ENCODE measurements at regions not wholly inside any gene's neighbourhood (a gene's known extent, or its start where the extent isn't known, plus 50 kb on each side); places are given as distances from the start of the nearest gene placed in this dataset.

- peak; percentile 48 to 54 for DNase-seq
These were observed 310.0 kb downstream of the SEC14L1 start for GRCh38 chr17:77450742-77451244.

- DNase-seq = peak; percentile 86 to 94
These were observed 310.6 kb downstream of the SEC14L1 start for GRCh38 chr17:77451245-77451893.

- peak; percentile 58 to 88 for DNase-seq
These were observed 311.4 kb downstream of the SEC14L1 start for GRCh38 chr17:77451894-77452852.

- DNase-seq = no peak
These were observed 313.0 kb downstream of the SEC14L1 start for GRCh38 chr17:77453613-77454241.

GRCh38 chr17:77454242-77455095 is 313.7 kb downstream of the SEC14L1 start:
- peak in 1 of 2 experiments; percentile 74 for DNase-seq

GRCh38 chr17:77455111-77455890 is 314.5 kb downstream of the SEC14L1 start:
- no peak for DNase-seq

- no peak for DNase-seq
These were observed 315.1 kb downstream of the SEC14L1 start for GRCh38 chr17:77455891-77456260.

GRCh38 chr17:77456271-77456950 is 315.6 kb downstream of the SEC14L1 start:
- DNase-seq = no peak

GRCh38 chr17:77456951-77457548 is 316.3 kb downstream of the SEC14L1 start:
- no peak for DNase-seq

GRCh38 chr17:77457572-77458201 is 316.9 kb downstream of the SEC14L1 start:
- no peak for DNase-seq

GRCh38 chr17:77458202-77459017 is 317.6 kb downstream of the SEC14L1 start:
- DNase-seq = no peak

- no peak for DNase-seq
These were observed 318.4 kb downstream of the SEC14L1 start for GRCh38 chr17:77459018-77459755.

- DNase-seq = no peak
These were observed 319.8 kb downstream of the SEC14L1 start for GRCh38 chr17:77460514-77461046.

GRCh38 chr17:77461277-77462057 is 320.7 kb downstream of the SEC14L1 start:
- no peak for DNase-seq

GRCh38 chr17:77462090-77462489 is 321.3 kb downstream of the SEC14L1 start:
- DNase-seq = no peak

- no peak for DNase-seq
These were observed 322.1 kb downstream of the SEC14L1 start for GRCh38 chr17:77462553-77463497.
